ENCODE measurements at regions not wholly inside any gene's neighbourhood (a gene's known extent, or its start where the extent isn't known, plus 50 kb on each side); places are given as distances from the start of the nearest gene placed in this dataset.

DNA sequence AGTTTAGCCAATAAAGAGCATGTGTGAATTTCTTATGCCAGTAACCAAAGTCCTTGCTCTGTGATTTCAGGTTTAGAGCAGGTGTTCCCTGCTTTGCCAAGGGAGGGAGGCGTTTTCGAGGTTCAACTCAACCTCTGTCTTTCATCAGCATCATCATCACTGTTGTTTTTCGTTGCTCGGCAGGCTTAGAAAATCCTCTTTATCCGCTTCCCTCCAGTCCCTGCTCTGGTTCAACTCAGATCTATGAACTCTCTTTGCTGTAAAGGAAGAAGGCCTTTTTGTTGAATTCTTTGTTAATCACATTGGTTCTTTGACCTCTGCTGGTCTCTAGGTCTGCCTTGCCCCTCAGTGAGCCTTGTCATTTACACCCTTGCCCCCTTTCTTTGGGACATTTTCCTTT lies 243.9 kb upstream of the RBFOX1 start:
- ATAC-seq (ENCODE audit: low read depth) (no peak), DNase-seq (no peak)
- intact Hi-C loops (cut with micrococcal nuclease), result no loop called here
- BruUV-seq (replicated peaks), result no TSS peak
- H3K56ac ChIP-seq (ENCODE audit: extremely low read depth, insufficient read depth, low read length), result no peak overlapping the region
- H3K9ac ChIP-seq (ENCODE audit: low read depth, low read length), result no peak overlapping the region
- no peaks in the 10 kb centered on the region for H3K79me1 ChIP-seq (ENCODE audit: low read depth in 1 of 2, low read length in 2 of 2)
- H3K27ac ChIP-seq (ENCODE audit: insufficient read depth, low read length), result no peak overlapping the region
- no peak overlapping the region for H2BK20ac ChIP-seq (ENCODE audit: low read depth, low read length)
- no peaks in the 10 kb centered on the region for H3K4me1 ChIP-seq (ENCODE audit: control insufficient read depth, insufficient read depth, low read length)
- no CpG with 5 or more reads among the region's 5 CpGs for WGBS, 2 experiments (ENCODE audit: extremely low coverage in 2 of 2, insufficient read length in 1 of 2)
- H2AK9ac ChIP-seq (replicated peaks; ENCODE audit: low read depth, low read length, poor library complexity), result no peak overlapping the region
- dilution Hi-C loops (cut with HindIII; ENCODE audit: low sequenced_read_pairs, unreplicated experiment), result no loop called here
- no peaks in the 10 kb centered on the region for H3K36me3 ChIP-seq (ENCODE audit: control insufficient read depth, insufficient read depth, low read length)
- H3K9me3 ChIP-seq (ENCODE audit: control insufficient read depth, insufficient read depth, low read length), result peaks cover 16% of the 10 kb centered on the region; the same call in 1 of the 2 replicates
- H2BK5ac ChIP-seq (ENCODE audit: low read depth, low read length, poor library complexity, severe bottlenecking), result no peak overlapping the region
- in situ Hi-C loops (cut with MboI; ENCODE audit: low sequenced_read_pairs), result no loop called here
- H3K4me2 ChIP-seq (ENCODE audit: low read depth, low read length), result no peak overlapping the region
- ChIA-PET POLR2A (ENCODE audit: unreplicated experiment) (no interaction called here), CTCF (no interaction called here)
- H4K8ac ChIP-seq (ENCODE audit: low read depth in 2 of 2, low read length in 2 of 2), result no peak overlapping the region
- no peak overlapping the region for H3K23ac ChIP-seq (ENCODE audit: low read depth, low read length)
- H2AK5ac ChIP-seq (ENCODE audit: low read depth, low read length), result no peak overlapping the region
- no peak overlapping the region for H3K14ac ChIP-seq (replicated peaks; ENCODE audit: low read depth, low read length)
- no peak overlapping the region for H2BK15ac ChIP-seq (ENCODE audit: low read depth, low read length)
- no peak overlapping the region for H2AFZ ChIP-seq (replicated peaks; ENCODE audit: low read length, poor library complexity)
- H3K9me1 ChIP-seq (ENCODE audit: insufficient read depth, low read length), result no peaks in the 10 kb centered on the region
- H3K4me3 ChIP-seq (ENCODE audit: insufficient read depth, low read depth, low read length), result no peak overlapping the region
- H4K91ac ChIP-seq (ENCODE audit: insufficient read depth, low read depth, low read length), result no peak overlapping the region
- H4K5ac ChIP-seq (ENCODE audit: low read depth, low read length), result no peak overlapping the region
- H3K18ac ChIP-seq (ENCODE audit: low read depth, low read length), result no peak overlapping the region
- H3K27me3 ChIP-seq (ENCODE audit: control insufficient read depth, insufficient read depth, low read length), result no peaks in the 10 kb centered on the region
- TF ChIP-seq, protein P1, sequence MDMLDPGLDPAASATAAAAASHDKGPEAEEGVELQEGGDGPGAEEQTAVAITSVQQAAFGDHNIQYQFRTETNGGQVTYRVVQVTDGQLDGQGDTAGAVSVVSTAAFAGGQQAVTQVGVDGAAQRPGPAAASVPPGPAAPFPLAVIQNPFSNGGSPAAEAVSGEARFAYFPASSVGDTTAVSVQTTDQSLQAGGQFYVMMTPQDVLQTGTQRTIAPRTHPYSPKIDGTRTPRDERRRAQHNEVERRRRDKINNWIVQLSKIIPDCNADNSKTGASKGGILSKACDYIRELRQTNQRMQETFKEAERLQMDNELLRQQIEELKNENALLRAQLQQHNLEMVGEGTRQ (IDR thresholded peaks at IDR 0.05; ENCODE audit: low read depth, low read length), result no peak
- no peak for TF ChIP-seq MAZ (IDR thresholded peaks at IDR 0.05; ENCODE audit: borderline replicate concordance, low read depth, low read length)
- no peaks in the 10 kb centered on the region for H4K20me1 ChIP-seq (ENCODE audit: insufficient read depth, low read length)
- no peak overlapping the region for H2BK120ac ChIP-seq (ENCODE audit: low read depth, low read length)
- no peak overlapping the region for H3K4ac ChIP-seq (ENCODE audit: low read depth, low read length)
